ENCODE measurements at regions not wholly inside any gene's neighbourhood (a gene's known extent, or its start where the extent isn't known, plus 50 kb on each side); places are given as distances from the start of the nearest gene placed in this dataset.

DNA sequence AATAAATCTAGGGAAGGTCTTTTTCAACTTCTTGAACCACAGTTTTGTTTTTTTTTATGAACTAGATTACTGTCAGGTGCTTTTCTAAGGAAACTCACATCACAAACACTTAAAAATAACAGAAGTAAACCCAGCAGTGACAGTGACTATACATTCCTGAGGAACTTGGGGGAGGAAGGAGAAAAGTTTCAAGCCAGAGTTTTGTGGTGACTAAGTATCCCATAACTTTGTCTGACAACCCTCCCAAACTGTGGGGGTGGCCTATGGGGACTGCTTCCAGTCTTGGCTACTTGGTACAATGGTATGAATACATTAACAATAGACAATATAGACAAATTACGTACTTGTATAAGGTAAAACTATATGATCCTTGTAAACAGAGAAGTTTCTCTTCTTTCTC lies 202.5 kb upstream of the MAN1A1 start (continued):
- no peak for TF ChIP-seq SATB2 (CRISPR knock-in tag; IDR thresholded peaks at IDR 0.05)

DNA sequence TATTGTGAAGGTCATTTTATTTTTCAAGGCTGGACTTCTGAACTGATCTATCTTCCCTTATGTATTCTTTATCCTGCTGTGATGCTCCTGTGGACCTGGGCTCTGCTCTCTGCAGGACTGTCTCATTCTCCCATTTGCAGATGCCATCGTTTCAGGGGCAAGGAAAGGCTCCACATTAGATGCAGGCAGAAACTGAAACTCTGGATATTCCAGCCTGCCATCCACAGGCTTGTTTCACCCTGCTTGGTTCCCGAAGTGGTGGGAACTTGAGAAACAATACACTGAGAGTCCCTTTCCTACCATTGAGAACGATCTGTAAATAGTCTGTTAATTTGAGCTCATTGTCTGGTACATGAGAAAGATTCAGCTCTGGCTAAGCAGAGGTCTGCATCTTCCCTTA lies 197.5 kb upstream of the MAN1A1 start:
- POLR2A ChIA-PET = no interaction called here
- intact Hi-C loops (cut with micrococcal nuclease; ENCODE audit: unreplicated experiment) (no loop called here), in situ Hi-C loops (cut with HindIII; ENCODE audit: extremely low pct_ligation_motif_present, low pct_unique_long_range_greater_than_20kb) (no loop called here)
- H2AFZ ChIP-seq (ENCODE audit: low read length) = no peak overlapping the region
- H3K36me3 ChIP-seq (replicated peaks in 1 of 2; ENCODE audit: control insufficient read depth in 1 of 2, insufficient read depth in 2 of 2, low read length in 2 of 2) = no peaks in the 10 kb centered on the region
- 0% methylated on average over 3 of the region's 3 CpGs for WGBS (ENCODE audit: low lambda C conversion rate)
- H4K20me1 ChIP-seq (ENCODE audit: insufficient read depth, low read length) = no peaks in the 10 kb centered on the region
- DNase-seq (ENCODE audit: low spot score) = no peak
- no peak overlapping the region for H3K9ac ChIP-seq (ENCODE audit: insufficient read depth, low read depth, low read length)
- no peak overlapping the region for H3K27ac ChIP-seq (ENCODE audit: extremely low read length, insufficient read depth, low read length)
- BruUV-seq (replicated peaks) = no TSS peak
- no peaks in the 10 kb centered on the region for H3K27me3 ChIP-seq (ENCODE audit: control insufficient read depth in 1 of 2, insufficient read depth in 2 of 2, low read length in 2 of 2)
- no peaks in the 10 kb centered on the region for H3K9me3 ChIP-seq (ENCODE audit: low read length)
- no peaks in the 10 kb centered on the region for H3K4me1 ChIP-seq (ENCODE audit: insufficient read depth, low read length)
- FAIRE-seq = no peak
- no peaks in the 10 kb centered on the region for H3K79me2 ChIP-seq (ENCODE audit: insufficient read depth, low read length)
- CTCF ChIA-PET (ENCODE audit: low intra/inter-chr PET ratio, low total read pairs) = no interaction called here
- ATAC-seq = no peak
- no peak overlapping the region for H3K4me3 ChIP-seq (replicated peaks in 1 of 3; ENCODE audit: insufficient read depth in 1 of 3, low read depth in 2 of 3, low read length in 3 of 3)
- TF ChIP-seq HIVEP1 (CRISPR knock-in tag; IDR thresholded peaks at IDR 0.05) (no peak), DNMT3B (CRISPR knock-in tag; conservative IDR thresholded peaks at IDR 0.05) (no peak), ZNF136 (CRISPR knock-in tag; IDR thresholded peaks at IDR 0.05; ENCODE audit: low read depth) (no peak), ADNP (CRISPR knock-in tag; IDR thresholded peaks at IDR 0.05) (no peak), ZNF256 (CRISPR knock-in tag; conservative IDR thresholded peaks at IDR 0.05) (no peak), ZNF446 (CRISPR knock-in tag; IDR thresholded peaks at IDR 0.05) (no peak), ZNF616 (CRISPR knock-in tag; IDR thresholded peaks at IDR 0.05; ENCODE audit: low read depth) (no peak)
- TF ChIP-seq, protein P1, sequence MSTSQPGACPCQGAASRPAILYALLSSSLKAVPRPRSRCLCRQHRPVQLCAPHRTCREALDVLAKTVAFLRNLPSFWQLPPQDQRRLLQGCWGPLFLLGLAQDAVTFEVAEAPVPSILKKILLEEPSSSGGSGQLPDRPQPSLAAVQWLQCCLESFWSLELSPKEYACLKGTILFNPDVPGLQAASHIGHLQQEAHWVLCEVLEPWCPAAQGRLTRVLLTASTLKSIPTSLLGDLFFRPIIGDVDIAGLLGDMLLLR (CRISPR knock-in tag; IDR thresholded peaks at IDR 0.05) = no peak
- TF ChIP-seq, protein P2, sequence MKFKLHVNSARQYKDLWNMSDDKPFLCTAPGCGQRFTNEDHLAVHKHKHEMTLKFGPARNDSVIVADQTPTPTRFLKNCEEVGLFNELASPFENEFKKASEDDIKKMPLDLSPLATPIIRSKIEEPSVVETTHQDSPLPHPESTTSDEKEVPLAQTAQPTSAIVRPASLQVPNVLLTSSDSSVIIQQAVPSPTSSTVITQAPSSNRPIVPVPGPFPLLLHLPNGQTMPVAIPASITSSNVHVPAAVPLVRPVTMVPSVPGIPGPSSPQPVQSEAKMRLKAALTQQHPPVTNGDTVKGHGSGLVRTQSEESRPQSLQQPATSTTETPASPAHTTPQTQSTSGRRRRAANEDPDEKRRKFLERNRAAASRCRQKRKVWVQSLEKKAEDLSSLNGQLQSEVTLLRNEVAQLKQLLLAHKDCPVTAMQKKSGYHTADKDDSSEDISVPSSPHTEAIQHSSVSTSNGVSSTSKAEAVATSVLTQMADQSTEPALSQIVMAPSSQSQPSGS (CRISPR knock-in tag; IDR thresholded peaks at IDR 0.05) = no peak
- H3K4me2 ChIP-seq (ENCODE audit: low read depth, low read length) = no peak overlapping the region
